ENCODE measurements at regions not wholly inside any gene's neighbourhood (a gene's known extent, or its start where the extent isn't known, plus 50 kb on each side); places are given as distances from the start of the nearest gene placed in this dataset.

DNA sequence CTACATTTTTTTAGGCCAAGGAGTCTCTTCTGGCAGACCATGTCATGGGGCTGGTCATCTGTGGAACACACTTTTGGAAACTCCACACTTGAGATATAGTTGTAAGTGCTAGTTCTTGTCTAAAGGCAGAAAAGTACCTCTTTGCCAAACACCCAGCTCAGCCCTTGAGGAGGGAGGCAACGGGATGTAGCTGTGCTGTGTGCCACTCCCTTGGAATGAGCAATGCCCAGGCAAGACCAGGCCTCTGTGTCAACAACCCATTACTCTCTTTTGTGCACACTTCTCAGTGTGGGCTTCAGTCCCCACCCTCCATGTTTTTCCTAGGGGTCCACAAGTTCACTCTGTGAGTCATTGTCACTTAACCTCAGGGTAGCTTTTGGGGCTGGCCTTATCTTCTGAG lies 528.3 kb upstream of the CFAP20DC start:
- DNase-seq = no peak

DNA sequence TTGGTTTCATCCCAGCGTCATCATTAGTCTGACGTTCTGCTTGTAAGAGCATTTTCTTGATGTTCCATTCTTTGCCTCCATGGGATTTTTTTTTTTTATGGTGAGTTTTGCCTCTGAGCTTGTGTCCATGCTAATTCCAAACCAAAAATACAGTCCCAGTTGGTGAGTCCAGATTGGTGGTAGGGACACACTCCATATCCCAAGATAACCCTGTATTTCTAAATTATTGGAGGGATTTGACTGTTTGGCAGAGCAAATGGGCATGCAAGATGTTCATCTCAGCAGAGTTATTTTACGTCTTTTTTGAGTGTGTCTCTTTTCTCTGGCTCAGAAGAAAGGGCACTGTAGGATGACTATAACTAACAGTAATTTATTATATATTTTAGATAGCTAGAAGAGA lies 526.8 kb upstream of the CFAP20DC start:
- no peak for DNase-seq

DNA sequence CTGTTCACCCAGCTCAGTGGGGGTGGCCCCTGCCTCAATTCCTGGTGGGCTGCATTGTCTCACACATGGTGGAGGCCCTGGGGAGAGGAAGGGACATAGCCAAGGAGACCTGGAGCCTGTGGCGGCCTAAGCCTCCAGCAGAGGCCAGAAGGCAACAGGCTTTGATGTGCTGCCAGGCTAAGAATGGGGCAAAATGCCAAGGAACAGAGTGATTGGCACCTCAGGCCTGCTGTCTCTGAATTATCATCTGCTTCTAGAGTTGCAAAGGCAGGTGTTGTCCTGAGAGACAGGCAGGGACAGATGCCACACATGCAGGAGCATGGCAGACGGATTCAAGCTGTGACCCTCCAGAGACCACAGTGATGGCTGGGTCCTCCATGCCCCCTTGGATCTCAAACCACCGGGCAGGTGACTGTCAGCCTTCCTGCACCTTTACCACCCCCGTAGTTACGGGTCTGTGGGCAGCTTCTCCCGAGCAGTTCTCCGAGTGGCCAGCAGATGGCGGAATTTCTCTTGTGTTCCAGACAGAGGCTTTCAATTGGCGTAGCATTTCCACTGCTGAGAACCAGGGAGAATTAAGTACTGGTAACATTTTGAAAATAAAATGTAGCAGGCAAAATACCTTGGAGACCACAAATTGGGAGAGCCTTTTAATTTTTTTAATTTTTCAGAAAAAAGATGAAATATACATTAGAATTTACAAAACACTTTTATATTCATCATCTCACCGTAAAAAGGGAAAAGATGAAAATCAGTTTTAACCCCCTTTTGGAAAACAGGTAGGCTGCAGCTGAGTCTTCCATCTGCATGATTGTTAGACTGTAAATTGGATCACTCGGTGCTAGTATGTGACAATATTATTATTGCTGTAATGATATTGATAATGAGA lies 525.5 kb upstream of the CFAP20DC start:
- peak; percentile 89 for DNase-seq

DNA sequence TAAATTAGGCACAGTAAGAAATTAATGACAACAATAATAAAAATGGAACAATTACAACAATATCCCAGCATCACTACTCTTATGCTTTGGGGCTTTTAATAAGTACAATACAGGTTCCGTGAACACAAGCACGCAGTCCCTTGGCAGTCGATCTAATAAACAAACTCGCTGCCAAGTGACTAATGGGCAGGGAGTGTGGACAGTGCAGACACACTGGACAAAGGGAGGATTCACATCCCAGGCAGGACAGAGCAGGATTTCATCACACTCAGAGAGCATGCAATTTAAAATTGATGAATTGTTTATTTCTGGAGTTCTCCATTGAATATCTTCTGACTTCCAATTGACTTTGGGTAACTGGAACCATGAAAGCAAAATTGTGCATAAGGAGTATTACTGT lies 524.1 kb upstream of the CFAP20DC start:
- DNase-seq = peak; percentile 77

DNA sequence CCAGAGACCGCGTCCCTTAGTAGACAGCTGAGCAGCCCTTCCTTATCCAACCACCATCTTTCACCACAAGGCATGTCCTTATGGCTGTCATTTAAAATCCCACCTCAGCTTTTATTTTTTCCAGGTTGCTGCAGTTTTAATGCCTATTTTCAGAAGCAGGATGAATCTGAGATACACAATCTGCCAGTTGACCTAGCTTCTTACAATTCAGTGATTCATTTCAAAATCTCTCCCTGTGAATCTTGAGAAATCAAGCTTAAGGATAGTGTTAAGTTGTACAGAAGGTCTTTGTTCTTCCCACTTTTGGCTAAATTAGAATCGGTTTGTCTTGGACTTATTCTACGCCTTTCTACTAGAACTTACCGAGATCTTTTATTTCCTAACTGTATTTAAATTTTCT lies 522.3 kb upstream of the CFAP20DC start:
- DNase-seq = no peak

DNA sequence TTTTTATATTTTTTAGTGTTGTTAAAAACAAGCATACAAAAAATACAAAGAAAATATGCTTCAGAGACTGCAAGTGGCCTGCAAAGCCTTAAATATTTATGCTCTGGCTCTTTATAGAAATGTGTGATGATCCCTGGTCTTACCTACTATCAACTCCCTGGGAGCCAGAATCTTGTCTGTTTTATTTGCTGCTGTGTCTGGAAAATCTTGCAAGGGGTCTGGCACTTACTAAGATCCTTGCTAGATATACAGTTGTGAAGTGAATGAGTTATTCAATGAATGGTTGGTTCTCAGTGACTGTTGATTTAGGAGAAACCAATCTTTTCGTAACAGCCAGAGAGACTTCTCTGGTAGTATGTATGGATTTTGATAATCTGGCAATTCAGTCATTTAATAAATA lies 521.0 kb upstream of the CFAP20DC start:
- no peak for DNase-seq

DNA sequence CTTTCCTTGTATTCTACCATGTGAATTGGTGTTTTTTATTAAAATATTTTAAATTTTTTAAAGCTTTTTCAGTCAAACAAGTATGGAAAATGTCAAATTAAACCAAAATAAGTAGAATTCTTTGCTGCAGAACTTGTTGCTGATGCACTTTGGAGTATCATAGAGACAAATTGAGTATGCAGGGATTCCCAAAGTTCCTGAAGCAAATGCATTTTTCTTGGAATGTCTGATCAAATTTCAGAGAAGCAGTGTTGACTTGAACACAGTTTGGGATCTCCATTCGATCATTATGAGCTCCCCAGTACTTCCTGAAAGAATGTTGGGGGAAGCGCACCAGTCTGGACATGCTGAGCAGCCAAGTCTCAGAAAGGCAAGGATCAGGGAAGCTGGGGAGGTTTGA lies 517.8 kb upstream of the CFAP20DC start:
- DNase-seq = no peak

DNA sequence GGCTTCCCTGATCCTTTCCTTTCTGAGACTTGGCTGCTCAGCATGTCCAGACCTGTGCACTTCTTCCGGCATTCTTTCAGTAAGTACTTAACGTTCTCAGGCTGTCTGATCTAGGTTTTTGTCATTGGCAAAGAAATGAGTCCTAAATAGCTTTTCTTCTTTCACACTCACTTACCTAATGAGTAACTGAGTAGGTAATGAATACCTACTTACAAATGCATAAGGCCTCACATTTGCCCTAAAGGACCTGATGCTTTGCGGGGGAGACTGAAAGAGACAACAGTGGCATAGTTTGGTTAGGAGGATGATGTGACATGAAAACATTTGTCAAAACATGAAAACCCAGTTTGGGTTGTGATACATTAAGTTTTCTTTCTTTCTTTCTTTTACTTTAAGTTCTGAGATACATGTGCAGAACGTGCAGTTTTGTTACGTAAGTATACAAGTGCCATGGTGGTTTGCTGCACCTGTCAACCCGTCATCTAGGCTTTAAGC lies 516.7 kb upstream of the CFAP20DC start:
- no peak for DNase-seq

DNA sequence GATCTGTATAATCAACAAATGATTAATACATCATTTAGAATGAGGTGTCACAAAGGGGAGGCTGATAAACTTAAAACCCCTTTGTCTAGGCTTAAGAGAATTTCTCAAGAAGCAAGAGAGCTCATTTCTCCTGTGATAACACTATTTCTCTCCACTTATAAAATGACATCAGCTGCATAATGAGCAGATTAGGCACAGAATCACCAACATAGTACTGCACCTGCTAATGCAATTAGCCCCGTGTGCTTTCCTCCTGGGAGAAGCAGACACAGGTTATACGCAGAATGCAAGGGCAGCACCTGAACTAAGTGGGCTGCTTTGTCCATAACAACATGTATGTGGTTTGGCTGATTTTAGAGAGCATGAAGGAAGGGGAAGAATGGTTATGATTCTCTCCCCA lies 515.3 kb upstream of the CFAP20DC start:
- DNase-seq = no peak

DNA sequence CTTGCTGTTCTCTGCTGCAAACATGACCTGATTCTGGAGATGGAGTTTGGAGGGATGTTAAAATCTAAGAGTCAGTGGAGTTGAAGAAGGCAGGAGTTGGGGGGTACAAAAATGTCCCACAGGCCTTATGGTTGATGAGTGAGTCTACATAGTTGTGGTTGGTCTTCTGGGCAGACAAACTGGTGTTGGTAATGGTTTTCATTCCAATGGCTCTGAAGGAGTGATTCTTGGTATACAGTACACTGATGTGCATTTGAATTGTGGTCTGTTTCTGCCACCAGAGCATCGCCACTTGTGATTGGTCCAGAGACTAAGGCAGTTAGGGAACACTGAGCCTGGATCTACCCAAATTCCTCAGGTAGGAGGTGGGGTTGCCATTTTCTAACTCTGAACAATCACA lies 514.1 kb upstream of the CFAP20DC start:
- no peak for DNase-seq

DNA sequence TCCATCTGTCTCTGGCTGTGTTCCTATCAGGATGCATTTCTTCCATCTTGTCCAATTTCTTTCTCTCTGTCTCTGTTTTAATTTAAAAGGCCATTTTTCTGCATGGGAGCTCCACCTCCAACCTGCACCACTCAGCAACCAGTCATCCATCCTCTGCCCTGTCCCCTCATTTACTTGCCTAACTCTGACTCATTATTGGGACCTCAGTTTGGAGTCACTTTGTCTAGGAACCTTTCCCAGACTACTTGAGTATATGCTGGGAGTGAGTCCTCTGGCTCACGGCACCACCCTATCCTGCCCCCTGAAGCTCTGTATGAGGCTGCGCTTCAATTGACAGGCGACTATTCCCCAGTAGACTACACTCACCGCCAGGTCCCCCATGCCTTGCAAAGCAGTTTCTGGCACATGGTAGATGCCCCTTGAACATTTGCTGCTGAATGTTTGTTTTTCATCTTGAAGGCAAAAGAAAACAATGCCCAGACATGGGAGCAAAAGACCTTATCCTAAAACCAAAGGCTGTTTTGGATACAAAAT lies 513.3 kb upstream of the CFAP20DC start:
- DNase-seq = no peak

DNA sequence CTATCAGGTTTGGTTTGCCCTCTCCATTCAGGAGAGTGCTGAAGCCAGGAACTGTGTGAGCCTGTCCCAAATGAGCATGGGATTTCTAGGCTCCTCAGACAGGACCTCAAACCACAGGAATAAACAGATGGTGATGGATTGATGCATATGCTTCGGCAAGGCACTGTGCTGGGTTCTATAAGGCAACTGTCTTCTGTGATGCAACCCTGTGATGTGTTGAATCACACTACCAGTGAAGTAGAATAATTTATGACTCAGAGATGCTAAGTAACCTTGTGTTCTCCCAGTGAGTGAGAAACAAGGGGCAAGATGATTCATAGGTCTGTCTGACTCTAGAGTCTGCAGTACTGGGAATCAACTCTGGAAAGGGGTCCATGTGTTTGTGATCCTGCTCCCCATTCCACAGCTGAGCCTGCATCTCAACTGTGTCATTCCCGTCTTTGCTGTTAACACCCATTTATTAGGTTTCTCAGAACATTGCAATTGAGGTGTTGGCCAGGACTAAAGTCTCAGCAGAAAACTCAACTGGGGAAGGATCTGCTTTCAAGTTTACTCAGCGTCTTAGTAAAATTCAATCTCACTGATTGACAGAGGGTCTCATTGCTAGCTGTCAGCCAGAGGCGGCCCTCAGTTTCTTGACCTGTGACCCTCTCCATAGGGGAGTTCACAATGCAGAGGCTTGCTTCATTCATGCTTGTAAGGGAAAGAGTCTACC lies 510.1 kb upstream of the CFAP20DC start:
- no peak for DNase-seq

DNA sequence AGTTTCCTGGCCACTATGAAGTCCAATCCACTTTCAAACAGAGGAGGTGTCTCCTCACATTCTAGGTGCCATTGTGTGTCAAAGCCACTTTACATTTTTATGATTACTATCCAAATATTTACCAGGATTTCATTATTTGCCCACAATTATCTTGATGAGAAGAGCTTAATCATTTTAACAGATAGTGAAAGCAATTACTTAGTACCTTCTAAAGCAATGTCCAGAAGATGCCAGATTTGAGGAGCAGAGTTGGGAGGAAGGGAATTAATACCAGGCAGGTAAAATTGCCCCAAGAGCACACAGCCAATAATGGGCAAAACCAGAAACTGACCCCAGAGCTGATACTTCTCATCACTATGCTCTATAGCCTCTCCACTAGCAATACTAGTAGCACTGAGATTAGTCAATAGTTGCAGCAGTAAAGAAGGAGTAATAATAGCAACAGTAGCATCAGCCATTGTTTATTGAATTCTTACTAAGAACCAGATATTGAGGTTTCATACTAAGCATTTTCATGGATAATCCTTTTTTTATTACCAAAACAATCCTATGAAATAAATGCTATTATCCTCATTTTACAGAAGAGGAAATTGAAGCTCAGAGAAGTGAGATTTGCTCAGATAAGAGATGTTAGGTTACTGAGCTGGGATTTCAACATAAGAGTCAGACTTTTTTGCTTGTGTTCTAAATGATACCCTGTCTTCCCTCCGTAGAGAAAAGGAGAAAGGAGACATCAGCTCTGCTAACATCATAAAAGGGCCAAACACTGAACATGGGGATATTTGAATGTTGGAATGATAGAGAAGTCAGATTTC lies 509.3 kb upstream of the CFAP20DC start:
- DNase-seq = no peak

DNA sequence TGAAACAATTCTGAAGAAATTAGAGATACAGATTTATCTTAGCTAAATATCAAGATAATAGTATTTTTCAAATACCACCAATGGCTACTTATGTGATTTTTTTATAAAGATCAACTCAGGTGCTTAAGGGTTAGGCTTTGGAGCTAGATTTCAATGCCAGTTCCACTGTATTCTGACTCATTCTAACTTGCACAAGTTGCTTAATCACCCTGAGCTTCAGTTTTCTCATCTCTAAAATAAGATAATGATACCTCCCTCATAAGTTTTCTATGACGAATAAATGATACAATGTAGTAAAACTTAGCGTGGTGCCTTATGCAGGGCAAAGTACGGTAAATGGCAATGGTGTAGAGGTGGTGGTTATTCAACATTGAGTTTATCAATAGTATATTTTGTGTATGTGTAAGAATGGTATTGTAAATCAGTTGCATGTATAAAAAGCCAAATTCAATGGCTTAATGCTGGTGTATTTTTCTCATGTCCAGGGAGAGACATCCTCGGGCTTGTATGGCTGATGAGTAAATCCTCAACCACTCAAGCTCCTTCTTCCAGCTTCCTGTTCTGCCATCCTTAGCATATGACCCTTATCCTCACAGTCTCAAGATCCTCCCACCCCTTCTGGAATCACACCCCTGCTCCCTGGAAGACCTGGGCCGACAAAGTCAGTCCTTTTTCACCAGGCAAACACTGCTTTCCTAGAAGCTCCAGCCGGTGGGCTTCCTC lies 505.9 kb upstream of the CFAP20DC start:
- no peak for DNase-seq

DNA sequence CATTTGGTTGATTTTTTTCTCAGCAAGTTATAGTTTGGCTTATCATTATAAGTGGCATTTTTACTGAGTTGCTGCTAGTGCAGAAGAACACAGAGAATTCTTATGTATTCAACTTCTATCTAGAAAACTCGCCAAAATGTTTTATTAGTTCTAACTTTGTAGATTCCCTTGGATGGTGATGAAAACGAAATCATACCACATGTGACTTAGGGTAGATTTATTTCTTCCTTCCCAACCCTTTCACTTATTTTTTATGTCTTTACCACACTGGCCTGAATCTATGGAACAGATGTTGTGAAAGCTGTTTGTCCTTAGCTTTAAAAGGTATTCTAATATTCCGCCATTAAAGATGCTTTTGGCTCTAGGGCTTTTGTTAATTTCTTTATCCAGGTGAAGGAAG lies 503.3 kb upstream of the CFAP20DC start:
- DNase-seq = no peak

DNA sequence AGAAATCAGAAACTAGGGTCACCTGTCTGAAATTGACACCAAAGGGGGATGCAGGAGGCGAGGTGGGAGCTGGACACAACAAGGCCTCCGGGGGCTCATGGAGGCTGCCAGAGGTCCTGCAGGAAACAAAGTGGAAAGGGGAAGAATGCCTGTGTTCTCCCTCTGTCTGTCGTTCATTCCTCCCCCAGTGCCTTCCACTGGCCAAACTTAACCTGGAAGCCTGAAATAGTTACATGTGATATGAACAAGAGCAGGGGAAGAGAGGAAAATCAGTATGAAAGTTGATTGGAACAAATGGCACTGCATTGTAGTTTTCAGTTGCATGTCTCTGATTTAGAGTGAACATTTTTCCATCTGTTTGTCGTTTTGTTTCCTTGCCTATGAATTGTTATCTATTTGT lies 502.0 kb upstream of the CFAP20DC start:
- DNase-seq = no peak

DNA sequence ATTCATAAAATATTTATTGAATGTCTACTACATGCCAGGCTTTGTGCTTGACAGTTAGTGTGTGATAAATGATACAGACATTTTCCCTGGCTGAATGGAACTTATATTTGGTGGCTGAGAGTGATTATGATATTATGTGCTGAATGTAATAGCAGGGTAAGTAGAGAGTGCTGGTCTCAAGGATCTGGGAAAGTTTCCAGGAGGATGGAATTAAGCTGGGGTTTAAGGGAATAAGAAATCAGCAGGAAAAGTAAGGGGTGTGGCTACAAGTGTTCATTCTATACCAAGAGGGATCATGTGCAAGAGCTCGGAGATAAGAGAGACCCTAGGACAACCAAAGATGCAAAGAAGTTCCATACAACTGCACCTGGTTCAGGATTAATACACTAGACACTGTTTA lies 500.1 kb upstream of the CFAP20DC start:
- no peak for DNase-seq

DNA sequence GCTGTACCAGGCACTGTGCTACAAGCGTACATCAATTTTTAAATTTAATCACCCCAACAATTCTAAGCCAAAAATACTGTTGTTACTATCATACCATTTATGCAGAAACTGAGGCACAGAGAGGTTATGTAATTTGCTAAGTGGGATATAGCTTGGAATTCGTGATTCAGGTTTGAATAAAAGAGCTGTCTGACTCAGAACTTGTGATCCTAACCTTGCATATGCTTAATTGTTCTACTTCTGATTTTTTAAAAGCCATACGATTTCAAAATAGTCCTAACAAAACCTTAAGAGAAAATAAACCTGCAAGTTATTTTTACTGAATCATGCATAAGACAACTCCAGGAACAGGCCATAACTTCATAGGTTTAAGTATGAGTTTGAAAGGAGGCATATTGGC lies 498.0 kb upstream of the CFAP20DC start:
- DNase-seq = no peak

DNA sequence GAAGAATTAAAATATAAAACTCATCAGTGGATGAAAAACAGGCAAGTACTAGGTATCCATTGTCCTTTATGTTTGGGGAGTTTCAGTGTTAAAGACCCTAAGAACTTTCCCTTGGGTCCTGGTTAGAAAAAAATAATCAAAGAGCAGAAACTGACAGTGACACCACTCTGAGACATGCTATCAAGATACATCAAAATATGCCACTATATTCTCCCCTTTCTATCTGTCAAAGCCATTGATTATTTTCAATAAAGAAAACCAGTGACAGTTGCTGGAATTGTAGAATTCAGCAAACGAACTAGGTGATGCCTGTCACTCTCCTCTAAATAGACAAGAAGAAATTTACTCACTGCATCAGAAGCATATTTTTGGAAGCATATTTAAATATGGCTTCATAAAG lies 496.7 kb upstream of the CFAP20DC start:
- DNase-seq = no peak

DNA sequence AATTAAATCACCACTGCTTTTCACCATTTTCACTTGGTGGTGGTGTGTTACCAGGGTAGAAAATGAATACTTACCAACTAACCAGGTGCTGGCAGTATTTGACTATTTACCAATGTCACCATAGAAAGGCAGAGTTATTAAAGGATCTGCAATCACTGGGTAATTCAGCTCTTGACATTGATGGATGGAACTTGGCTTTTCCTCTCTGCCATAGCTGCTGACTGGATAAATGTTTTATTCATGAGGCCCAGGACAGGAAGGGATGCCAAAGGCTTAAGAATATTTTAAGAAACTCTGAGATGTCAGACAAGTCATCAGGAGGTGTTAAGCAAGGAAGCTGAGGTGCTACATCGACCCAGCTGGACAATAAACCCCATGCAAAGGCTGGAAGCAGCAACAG lies 495.5 kb upstream of the CFAP20DC start:
- DNase-seq = no peak

DNA sequence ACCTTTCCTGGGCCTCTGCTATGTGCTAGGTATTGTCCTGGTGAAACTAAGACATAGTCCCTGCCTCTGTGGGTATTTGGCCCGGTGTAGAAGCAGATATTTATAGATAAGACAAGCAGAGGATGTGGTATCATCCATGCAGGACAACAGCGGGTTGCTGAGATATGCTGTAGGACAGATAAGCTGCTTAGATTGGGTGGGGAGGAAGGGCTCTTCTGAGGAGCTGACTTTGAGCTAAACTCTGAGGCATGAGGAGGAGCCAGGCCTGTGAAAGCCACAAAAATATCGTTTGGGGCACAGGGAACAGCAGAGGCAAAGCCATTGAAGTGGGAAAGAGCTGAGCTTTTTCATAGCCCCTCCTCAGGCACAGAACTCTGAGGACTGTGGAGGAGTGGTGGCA lies 492.5 kb upstream of the CFAP20DC start:
- DNase-seq = no peak

DNA sequence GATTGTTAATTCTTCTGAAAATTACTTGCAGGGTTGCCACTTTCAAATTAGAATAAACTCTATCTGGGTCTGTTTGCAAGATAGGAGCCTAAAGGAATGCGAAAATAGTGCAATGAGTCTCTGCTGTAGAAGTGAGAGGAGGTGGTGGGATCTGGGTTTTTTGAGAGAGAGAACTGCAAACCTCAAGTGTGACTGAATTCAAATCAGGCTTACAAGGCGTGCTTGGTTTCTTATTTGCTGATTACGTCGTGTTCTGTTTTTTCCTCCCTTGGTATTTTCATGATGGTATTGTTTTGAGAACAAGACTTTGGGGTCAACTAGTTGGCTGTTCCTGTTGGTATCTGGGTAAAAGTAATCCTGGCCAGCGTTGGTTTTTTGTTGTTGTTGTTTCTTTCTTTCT lies 490.9 kb upstream of the CFAP20DC start:
- no peak for DNase-seq
